SH-SY5Y (cell line): ENCODE measurements at regions not wholly inside any gene's neighbourhood (a gene's known extent, or its start where the extent isn't known, plus 50 kb on each side); places are given as distances from the start of the nearest gene placed in this dataset.

Experiments used
- GATA2 ChIP-seq: IDR thresholded peaks from 2 replicates; pipeline ENCODE4 v1.6.1; 2011; ENCODE audit warnings: mild to moderate bottlenecking, low read depth, low read length
- GATA3 ChIP-seq: IDR thresholded peaks from 2 replicates; pipeline ENCODE4 v1.6.1; 2011; ENCODE audit warnings: low read depth, mild to moderate bottlenecking, low read length, moderate library complexity

DNA sequence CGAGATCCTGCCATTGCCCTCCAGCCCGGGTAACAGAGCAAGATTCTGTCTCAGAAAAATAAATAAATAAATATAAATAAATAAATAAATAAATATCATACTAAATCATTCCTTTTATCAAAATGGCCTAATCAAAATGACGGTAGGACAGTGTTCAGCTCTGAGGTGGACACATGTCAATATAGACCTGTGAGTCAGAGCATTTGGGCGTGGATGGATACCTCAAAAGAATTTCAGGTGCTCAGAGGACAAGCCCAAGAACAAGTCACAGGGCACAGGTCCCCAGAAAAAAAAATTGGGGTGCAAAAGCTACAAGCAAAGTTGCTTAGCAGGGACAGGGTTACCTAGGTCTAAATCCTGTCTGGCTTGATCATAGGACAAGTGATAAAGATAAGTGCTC lies 204.7 kb upstream of the HS3ST1 start:
- TF ChIP-seq GATA2 (no peak), GATA3 (no peak)
